Stimulated activated naive B cell treated with anti-CD40 and anti-IgM and Interleukin-4, amounts not matched to agents 10 μg/mL and 1 μg/mL and 100 μg/mL, for 72 hours (primary cell): ENCODE measurements at regions not wholly inside any gene's neighbourhood (a gene's known extent, or its start where the extent isn't known, plus 50 kb on each side); places are given as distances from the start of the nearest gene placed in this dataset.
"Not testable (repeated sequence)": the region's sequence is repeated elsewhere in the genome, so short reads cannot be mapped to it uniquely, and the experiment has no call there.

Experiments
- ATAC-seq, 2 donors: fragments of 150-1000 bp; cut with Tn5 transposase; replicated peaks; 2 replicates each; pipeline ENCODE4 v1.10.0; 2021; ENCODE audit warnings: moderate library complexity in 1 of 2
- DNase-seq: peaks from one replicate; pipeline ENCODE4 v3.0.0; 2021
- H3K27ac Mint-ChIP-seq: one replicate; pipeline ENCODE4 v1.8.0; 2022; ENCODE audit warnings: mild to moderate bottlenecking, mixed read lengths
- H3K27me3 Mint-ChIP-seq, 2 donors: one replicate each; pipeline ENCODE4 v1.8.0; 2022; ENCODE audit warnings: mixed read lengths in 2 of 2
- H3K36me3 Mint-ChIP-seq, 2 donors: one replicate each; pipeline ENCODE4 v1.8.0; 2022; ENCODE audit warnings: mixed read lengths in 2 of 2, mild to moderate bottlenecking in 1 of 2
- H3K4me1 Mint-ChIP-seq, 2 donors: one replicate each; pipeline ENCODE4 v1.8.0; 2022; ENCODE audit warnings: mixed read lengths in 2 of 2, mild to moderate bottlenecking in 1 of 2
- H3K4me3 Mint-ChIP-seq, 2 donors: one replicate each; pipeline ENCODE4 v1.8.0; 2022; ENCODE audit warnings: mild to moderate bottlenecking in 2 of 2, mixed read lengths in 2 of 2, moderate library complexity in 1 of 2
- H3K9me3 Mint-ChIP-seq, 2 donors: one replicate each; pipeline ENCODE4 v1.8.0; 2022; ENCODE audit warnings: mixed read lengths in 2 of 2, mild to moderate bottlenecking in 1 of 2

DNA sequence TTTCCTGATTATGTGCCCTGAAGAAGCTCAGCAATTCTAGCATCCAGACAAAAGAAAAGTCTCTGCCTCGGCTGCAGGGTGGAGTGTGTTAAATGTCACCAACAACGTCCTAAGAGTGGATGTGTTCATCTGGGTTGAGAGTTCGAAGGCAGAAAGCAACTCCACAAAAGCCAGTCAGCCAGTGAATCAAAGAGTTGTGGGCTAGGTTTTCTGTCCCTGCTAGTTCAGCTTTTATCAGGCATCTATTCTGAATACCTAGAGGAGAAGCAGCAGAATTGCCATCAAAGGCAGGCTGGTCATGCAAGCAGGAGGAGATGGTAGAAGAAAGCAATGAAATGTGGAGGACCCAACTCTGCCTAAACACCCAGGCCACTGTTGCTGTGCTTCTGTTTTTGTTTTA lies 205.2 kb downstream of the KLF6 start:
- Mint-ChIP-seq H3K9me3 (no peaks in the 10 kb centered on the region), H3K27ac (no peak overlapping the region)

GRCh38 chr10:3578682-3579081 lies 206.3 kb downstream of the KLF6 start:
- peaks cover 4 to 9% of the 10 kb centered on the region in 2 donors for H3K4me1 Mint-ChIP-seq
- H3K27me3 Mint-ChIP-seq = no peaks in the 10 kb centered on the region
- no peaks in the 10 kb centered on the region for H3K9me3 Mint-ChIP-seq
- H3K36me3 Mint-ChIP-seq = no peaks in the 10 kb centered on the region
- DNase-seq (no peak), ATAC-seq (no peak)
- no peak overlapping the region for H3K27ac Mint-ChIP-seq
- no peak overlapping the region for H3K4me3 Mint-ChIP-seq

More for the DNA sequence above, 205.2 kb downstream of the KLF6 start:
- peaks cover 4 to 9% of the 10 kb centered on the region in 2 donors for H3K4me1 Mint-ChIP-seq
- ATAC-seq = no peak
- no peak for DNase-seq
- no peaks in the 10 kb centered on the region for H3K27me3 Mint-ChIP-seq
- no peaks in the 10 kb centered on the region for H3K36me3 Mint-ChIP-seq
- H3K4me3 Mint-ChIP-seq = no peak overlapping the region

GRCh38 chr10:3578159-3578558 lies 206.8 kb downstream of the KLF6 start:
- Mint-ChIP-seq H3K4me1 (peaks cover 4 to 9% of the 10 kb centered on the region in 2 donors), H3K4me3 (no peak overlapping the region), H3K27me3 (no peaks in the 10 kb centered on the region), H3K27ac (no peak overlapping the region), H3K36me3 (no peaks in the 10 kb centered on the region), H3K9me3 (no peaks in the 10 kb centered on the region)
- DNase-seq (no peak), ATAC-seq (no peak)

DNA sequence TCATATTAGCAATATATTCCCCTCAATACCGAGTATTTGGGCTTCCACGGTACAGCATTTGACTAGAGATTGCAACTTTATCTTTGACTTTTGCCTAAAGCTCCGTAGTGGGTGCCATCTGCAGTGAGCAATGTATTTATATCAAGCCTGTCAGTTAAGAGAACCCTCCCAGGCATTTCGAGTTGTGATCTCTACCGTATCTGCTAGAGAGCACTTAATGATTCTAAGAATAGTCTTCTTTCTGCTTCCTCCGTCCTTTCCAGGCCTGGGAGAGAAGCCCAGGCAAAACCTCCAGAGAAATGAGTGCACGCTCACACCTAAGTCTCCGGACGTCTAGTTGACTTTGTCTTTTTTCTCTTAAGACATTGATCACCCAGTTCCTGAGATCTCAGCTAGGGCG lies 210.6 kb downstream of the KLF6 start:
- Mint-ChIP-seq H3K27ac (no peak overlapping the region), H3K4me1 (peaks cover 0 to under 1% of the 10 kb centered on the region in 2 donors), H3K27me3 (no peaks in the 10 kb centered on the region), H3K36me3 (no peaks in the 10 kb centered on the region), H3K9me3 (no peaks in the 10 kb centered on the region), H3K4me3 (no peak overlapping the region)
- DNase-seq (no peak), ATAC-seq (no peak)

- DNase-seq = no peak
- Mint-ChIP-seq H3K4me1 (no peaks in the 10 kb centered on the region), H3K4me3 (no peak overlapping the region), H3K9me3 (no peaks in the 10 kb centered on the region), H3K27ac (no peak overlapping the region), H3K27me3 (no peaks in the 10 kb centered on the region), H3K36me3 (no peaks in the 10 kb centered on the region)
- ATAC-seq = no peak
These were observed 211.5 kb downstream of the KLF6 start for GRCh38 chr10:3573498-3573897.

GRCh38 chr10:3571310-3571825 lies 213.6 kb downstream of the KLF6 start:
- no peak for DNase-seq
- H3K36me3 Mint-ChIP-seq = no peaks in the 10 kb centered on the region
- no peaks in the 10 kb centered on the region for H3K27me3 Mint-ChIP-seq
- no peak overlapping the region for H3K27ac Mint-ChIP-seq
- no peak for ATAC-seq
- no peaks in the 10 kb centered on the region for H3K4me1 Mint-ChIP-seq
- no peak overlapping the region for H3K4me3 Mint-ChIP-seq
- no peaks in the 10 kb centered on the region for H3K9me3 Mint-ChIP-seq

DNA sequence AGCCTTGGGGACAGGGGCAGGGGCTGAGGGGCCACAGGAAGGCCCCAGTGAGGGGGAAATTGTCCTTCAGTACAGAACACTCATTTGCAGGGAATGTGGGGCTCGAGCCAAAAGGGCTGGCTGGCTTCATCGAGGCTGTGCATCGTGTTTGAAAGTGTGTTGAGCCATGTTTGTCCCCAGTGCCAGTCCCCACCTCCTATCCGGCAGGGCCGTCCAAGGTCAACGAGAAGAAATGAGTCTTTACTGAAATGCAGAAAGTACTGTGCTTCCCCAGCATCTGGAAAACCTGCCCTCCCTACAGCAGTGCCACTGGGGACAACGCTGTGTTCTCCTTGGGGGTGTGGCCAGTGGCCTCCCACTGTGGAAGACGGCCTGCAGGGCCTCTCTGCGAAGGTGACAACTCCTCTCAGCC lies 214.1 kb downstream of the KLF6 start:
- no peaks in the 10 kb centered on the region for H3K9me3 Mint-ChIP-seq
- no peaks in the 10 kb centered on the region for H3K4me1 Mint-ChIP-seq
- no peak overlapping the region for H3K27ac Mint-ChIP-seq
- DNase-seq (no peak), ATAC-seq (no peak)
- no peaks in the 10 kb centered on the region for H3K36me3 Mint-ChIP-seq
- no peaks in the 10 kb centered on the region for H3K27me3 Mint-ChIP-seq
- no peak overlapping the region for H3K4me3 Mint-ChIP-seq

GRCh38 chr10:3570131-3570729 lies 214.8 kb downstream of the KLF6 start:
- peaks cover 0 to 2% of the 10 kb centered on the region in 2 donors for H3K9me3 Mint-ChIP-seq
- no peaks in the 10 kb centered on the region for H3K27me3 Mint-ChIP-seq
- H3K4me3 Mint-ChIP-seq = no peak overlapping the region
- DNase-seq (no peak), ATAC-seq (no peak)
- H3K36me3 Mint-ChIP-seq = no peaks in the 10 kb centered on the region
- H3K27ac Mint-ChIP-seq = peak overlapping the region; percentile 27
- H3K4me1 Mint-ChIP-seq = no peaks in the 10 kb centered on the region

DNA sequence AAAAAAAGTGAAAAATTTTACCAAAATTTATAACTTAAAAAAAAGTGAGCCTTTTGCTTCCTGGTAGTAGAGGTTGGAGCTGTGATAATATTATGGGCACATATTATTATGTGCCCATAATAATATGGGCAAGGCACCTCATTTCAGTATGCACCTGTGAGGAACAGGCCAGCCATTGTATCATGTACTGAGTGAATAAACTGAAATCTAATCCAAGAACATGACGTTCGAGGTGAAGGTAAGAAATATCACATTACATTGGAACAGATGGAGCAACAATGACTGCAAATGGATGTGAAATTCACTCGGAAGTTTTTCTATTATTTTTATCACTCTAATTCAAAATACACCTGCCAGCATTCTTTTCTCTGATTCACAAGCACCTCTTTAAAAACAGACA lies 216.0 kb downstream of the KLF6 start:
- peaks cover 0 to 2% of the 10 kb centered on the region in 2 donors for H3K9me3 Mint-ChIP-seq
- no peaks in the 10 kb centered on the region for H3K27me3 Mint-ChIP-seq
- no peak overlapping the region for H3K27ac Mint-ChIP-seq
- DNase-seq = no peak
- no peaks in the 10 kb centered on the region for H3K4me1 Mint-ChIP-seq
- no peaks in the 10 kb centered on the region for H3K36me3 Mint-ChIP-seq
- H3K4me3 Mint-ChIP-seq = no peak overlapping the region
- no peak for ATAC-seq

- Mint-ChIP-seq H3K4me1 (no peaks in the 10 kb centered on the region), H3K36me3 (no peaks in the 10 kb centered on the region), H3K27me3 (no peaks in the 10 kb centered on the region), H3K27ac (no peak overlapping the region), H3K4me3 (no peak overlapping the region), H3K9me3 (peaks cover 0 to 2% of the 10 kb centered on the region in 2 donors)
- no peak for DNase-seq
- ATAC-seq = no peak
These were observed 216.6 kb downstream of the KLF6 start for GRCh38 chr10:3568392-3568791.

- H3K27ac Mint-ChIP-seq = no peak overlapping the region
- H3K4me1 Mint-ChIP-seq = peaks cover 0 to 2% of the 10 kb centered on the region in 2 donors
- no peaks in the 10 kb centered on the region for H3K27me3 Mint-ChIP-seq
- ATAC-seq (no peak), DNase-seq (no peak)
- peaks cover 0 to 2% of the 10 kb centered on the region in 2 donors for H3K9me3 Mint-ChIP-seq
- H3K36me3 Mint-ChIP-seq = no peaks in the 10 kb centered on the region
- H3K4me3 Mint-ChIP-seq = no peak overlapping the region
These were observed 217.6 kb downstream of the KLF6 start for GRCh38 chr10:3567291-3567963.

DNA sequence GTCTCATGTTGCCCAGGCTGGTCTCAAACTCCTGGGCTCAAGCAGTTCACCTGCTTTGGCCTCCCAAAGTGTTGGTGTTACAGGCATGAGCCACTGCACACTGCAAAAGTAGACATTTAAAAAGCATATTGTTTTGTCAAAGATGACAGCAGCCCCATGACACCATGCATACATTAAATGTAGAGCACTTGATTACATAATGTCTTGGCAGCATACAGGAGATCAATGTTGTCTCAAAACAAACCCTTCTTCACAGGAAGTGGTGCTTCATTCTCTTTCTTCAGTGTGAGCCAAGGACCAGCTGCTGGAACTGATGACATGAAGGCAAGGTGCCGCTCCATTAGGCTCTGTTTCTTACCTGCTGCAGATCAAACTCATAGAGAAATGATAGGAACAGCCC lies 218.4 kb downstream of the KLF6 start:
- Mint-ChIP-seq H3K4me1 (peaks cover 0 to 2% of the 10 kb centered on the region in 2 donors), H3K27me3 (no peaks in the 10 kb centered on the region), H3K36me3 (no peaks in the 10 kb centered on the region), H3K9me3 (peaks cover 0 to 2% of the 10 kb centered on the region in 2 donors), H3K4me3 (no peak overlapping the region), H3K27ac (no peak overlapping the region)
- no peak for ATAC-seq
- DNase-seq = no peak

DNA sequence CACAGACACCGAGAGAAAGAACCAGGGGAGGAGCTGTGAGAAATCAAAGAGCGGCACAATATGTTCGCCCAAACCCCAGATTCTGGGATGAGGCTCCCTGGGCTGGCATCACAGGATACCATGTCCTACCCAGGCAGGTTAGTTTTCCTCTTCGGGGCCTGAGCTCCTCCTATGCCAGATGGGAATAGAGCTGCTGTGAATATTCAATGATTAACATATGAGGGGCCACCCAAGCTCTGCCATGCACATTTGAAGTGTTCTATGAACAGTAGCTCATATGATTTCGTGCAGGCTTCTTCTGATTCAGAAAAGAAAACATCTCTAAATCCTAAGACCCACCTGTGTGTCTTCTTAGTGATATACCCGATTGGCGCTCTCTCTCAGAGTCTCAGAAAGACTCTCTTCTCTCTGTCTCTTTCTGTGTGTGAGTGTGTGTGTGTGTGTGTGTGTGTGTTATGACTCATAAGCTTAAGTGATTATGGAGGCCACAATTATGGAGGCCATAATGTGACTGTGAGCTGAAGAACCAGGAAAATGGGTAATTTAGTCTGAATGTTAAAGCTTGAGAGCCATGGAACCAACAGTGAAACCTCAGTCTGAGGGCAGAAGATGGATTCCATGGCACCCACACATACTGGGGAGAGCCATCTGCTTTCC lies 220.5 kb downstream of the KLF6 start:
- Mint-ChIP-seq H3K36me3 (no peaks in the 10 kb centered on the region), H3K4me1 (peaks cover 0 to 2% of the 10 kb centered on the region in 2 donors), H3K27me3 (no peaks in the 10 kb centered on the region), H3K9me3 (peaks cover 0 to 2% of the 10 kb centered on the region in 2 donors), H3K4me3 (no peak overlapping the region), H3K27ac (no peak overlapping the region)
- ATAC-seq (no peak), DNase-seq (no peak)

DNA sequence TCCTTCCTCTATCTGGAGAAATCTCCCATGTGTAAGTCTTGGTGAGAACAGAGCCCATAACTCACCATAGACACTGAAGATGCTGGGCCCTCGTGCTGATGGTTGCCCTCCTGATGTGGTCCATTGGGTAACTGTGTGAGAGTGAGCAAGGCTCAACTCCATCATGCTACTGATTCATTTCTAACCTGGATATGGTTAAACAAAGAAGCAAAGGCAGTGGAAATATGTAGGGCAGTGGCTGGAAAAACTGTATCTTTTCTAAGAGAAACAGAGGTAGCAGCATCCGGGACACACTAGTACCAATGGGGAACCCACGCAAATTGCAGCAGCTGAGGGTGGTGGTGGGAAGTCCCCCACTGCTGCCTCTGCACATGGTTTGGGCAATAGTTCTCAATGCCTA lies 221.7 kb downstream of the KLF6 start:
- peak in 1 of 2 donors; percentile 56 for ATAC-seq
- peaks cover 0 to 2% of the 10 kb centered on the region in 2 donors for H3K9me3 Mint-ChIP-seq
- DNase-seq = no peak
- no peak overlapping the region for H3K4me3 Mint-ChIP-seq
- no peak overlapping the region for H3K27ac Mint-ChIP-seq
- H3K4me1 Mint-ChIP-seq = peaks cover 0 to 2% of the 10 kb centered on the region in 2 donors
- H3K27me3 Mint-ChIP-seq = peaks cover 0 to 7% of the 10 kb centered on the region in 2 donors
- H3K36me3 Mint-ChIP-seq = no peaks in the 10 kb centered on the region

GRCh38 chr10:3560628-3561027 lies 224.4 kb downstream of the KLF6 start:
- not testable (repeated sequence) for H3K27me3 Mint-ChIP-seq, DNase-seq, H3K36me3 Mint-ChIP-seq, ATAC-seq, H3K4me3 Mint-ChIP-seq, H3K9me3 Mint-ChIP-seq, H3K27ac Mint-ChIP-seq, H3K4me1 Mint-ChIP-seq
